ENCODE measurements at regions not wholly inside any gene's neighbourhood (a gene's known extent, or its start where the extent isn't known, plus 50 kb on each side); places are given as distances from the start of the nearest gene placed in this dataset.

DNA sequence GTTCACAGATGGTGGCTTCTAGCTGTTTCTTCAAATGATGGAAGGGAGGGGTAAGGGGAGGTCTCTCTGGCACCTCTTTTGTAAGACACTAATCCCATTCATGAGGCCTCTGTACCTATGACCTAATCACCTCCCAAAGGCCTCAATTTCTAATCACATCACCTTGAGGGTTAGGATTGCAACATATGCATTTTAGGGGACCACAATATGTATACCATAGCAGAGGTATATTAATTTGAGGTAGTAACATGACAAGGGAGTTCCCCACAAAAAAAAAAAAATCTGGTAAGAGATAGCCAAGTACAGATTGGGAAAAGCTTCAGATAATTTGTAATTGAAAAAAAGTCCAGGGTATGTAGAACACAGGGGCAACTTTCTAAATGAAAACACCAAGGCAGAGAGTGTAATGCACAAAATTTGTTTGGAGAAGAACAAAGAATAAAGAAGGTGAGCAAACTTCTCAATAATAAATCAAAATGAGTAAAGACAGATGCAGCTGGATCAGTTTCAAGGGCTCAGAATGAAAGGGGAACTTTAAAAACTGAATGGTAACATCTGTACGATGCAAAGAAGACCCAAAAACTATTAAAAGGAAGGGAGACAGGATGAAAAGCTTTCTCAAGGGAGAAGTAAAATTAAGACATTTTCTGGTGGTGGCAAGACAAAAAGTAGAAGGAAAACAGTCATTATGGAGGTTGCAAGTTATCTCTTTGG, 125.5 kb upstream of the DCN start:
- H3K36me3 ChIP-seq (ENCODE audit: control insufficient read depth, insufficient read depth, low read length), result no peaks in the 10 kb centered on the region

DNA sequence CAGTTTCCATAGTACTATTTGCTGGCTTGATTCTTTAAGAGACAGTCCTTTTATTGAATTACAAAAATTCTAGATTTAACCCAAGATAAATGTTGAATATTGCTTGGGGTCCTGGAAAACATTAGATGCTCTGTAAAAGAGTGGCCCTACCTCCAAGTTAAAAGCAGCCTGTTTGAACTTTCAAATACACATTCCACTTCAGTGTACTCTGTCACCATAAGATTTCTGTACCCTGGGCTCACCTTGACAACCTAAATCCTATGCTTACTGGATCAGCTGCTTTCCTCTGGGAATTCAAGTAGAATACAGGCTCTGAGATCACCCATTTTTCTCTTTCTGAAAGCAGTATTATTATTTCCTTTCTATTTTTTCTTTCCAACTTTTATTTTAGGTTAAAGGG, 107.7 kb upstream of the DCN start:
- no peaks in the 10 kb centered on the region for H3K27me3 ChIP-seq (replicated peaks; ENCODE audit: control insufficient read depth, insufficient read depth, low read length)
- H3K36me3 Mint-ChIP-seq (ENCODE audit: insufficient read depth, unreplicated experiment), result no peaks in the 10 kb centered on the region
- H3K4me3 Mint-ChIP-seq (ENCODE audit: unreplicated experiment), result no peak overlapping the region
- TF ChIP-seq, protein P1, sequence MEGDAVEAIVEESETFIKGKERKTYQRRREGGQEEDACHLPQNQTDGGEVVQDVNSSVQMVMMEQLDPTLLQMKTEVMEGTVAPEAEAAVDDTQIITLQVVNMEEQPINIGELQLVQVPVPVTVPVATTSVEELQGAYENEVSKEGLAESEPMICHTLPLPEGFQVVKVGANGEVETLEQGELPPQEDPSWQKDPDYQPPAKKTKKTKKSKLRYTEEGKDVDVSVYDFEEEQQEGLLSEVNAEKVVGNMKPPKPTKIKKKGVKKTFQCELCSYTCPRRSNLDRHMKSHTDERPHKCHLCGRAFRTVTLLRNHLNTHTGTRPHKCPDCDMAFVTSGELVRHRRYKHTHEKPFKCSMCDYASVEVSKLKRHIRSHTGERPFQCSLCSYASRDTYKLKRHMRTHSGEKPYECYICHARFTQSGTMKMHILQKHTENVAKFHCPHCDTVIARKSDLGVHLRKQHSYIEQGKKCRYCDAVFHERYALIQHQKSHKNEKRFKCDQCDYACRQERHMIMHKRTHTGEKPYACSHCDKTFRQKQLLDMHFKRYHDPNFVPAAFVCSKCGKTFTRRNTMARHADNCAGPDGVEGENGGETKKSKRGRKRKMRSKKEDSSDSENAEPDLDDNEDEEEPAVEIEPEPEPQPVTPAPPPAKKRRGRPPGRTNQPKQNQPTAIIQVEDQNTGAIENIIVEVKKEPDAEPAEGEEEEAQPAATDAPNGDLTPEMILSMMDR (IDR thresholded peaks at IDR 0.05; ENCODE audit: insufficient read depth in 1 of 2, low read depth in 1 of 2, low read length in 1 of 2, severe bottlenecking in 1 of 2, unreplicated experiment in 1 of 2), result no peak
- no TSS peak for BruUV-seq (replicated peaks)
- DNase-seq, result no peak
- no peaks in the 10 kb centered on the region for H3K36me3 ChIP-seq (ENCODE audit: control insufficient read depth, insufficient read depth, low read length)
- intact Hi-C loops (cut with micrococcal nuclease; ENCODE audit: unreplicated experiment), result loop anchor here (5.0 kb wide), 1 partner anchor 37 kb away; no protein-coding TSS in a partner anchor
- no peaks in the 10 kb centered on the region for H3K4me1 ChIP-seq
- no peaks in the 10 kb centered on the region for H3K4me1 Mint-ChIP-seq (ENCODE audit: low read depth, unreplicated experiment)
- POLR2A ChIA-PET, result no interaction called here
- H3K27me3 Mint-ChIP-seq (ENCODE audit: insufficient read depth, unreplicated experiment), result no peaks in the 10 kb centered on the region
- H3K9me3 ChIP-seq, result no peaks in the 10 kb centered on the region
- H3K9me3 Mint-ChIP-seq (ENCODE audit: unreplicated experiment), result no peaks in the 10 kb centered on the region
- no peak overlapping the region for H3K4me3 ChIP-seq (ENCODE audit: low read depth, low read length)
- CTCF ChIA-PET, result no interaction called here
- no peak overlapping the region for H3K27ac Mint-ChIP-seq (ENCODE audit: unreplicated experiment)

More for the DNA sequence above, 125.5 kb upstream of the DCN start:
- ChIA-PET CTCF (no interaction called here), POLR2A (no interaction called here)
- no peaks in the 10 kb centered on the region for H3K9me3 Mint-ChIP-seq (ENCODE audit: unreplicated experiment)
- no TSS peak for BruUV-seq (replicated peaks)
- DNase-seq, result no peak
- no peaks in the 10 kb centered on the region for H3K4me1 Mint-ChIP-seq (ENCODE audit: low read depth, unreplicated experiment)
- intact Hi-C loops (cut with micrococcal nuclease; ENCODE audit: unreplicated experiment), result no loop called here
- TF ChIP-seq, protein P1 (IDR thresholded peaks at IDR 0.05; ENCODE audit: insufficient read depth in 1 of 2, low read depth in 1 of 2, low read length in 1 of 2, severe bottlenecking in 1 of 2, unreplicated experiment in 1 of 2), result no peak
- H3K9me3 ChIP-seq, result no peaks in the 10 kb centered on the region
- no peak overlapping the region for H3K4me3 ChIP-seq (ENCODE audit: low read depth, low read length)
- no peak overlapping the region for H3K27ac Mint-ChIP-seq (ENCODE audit: unreplicated experiment)
- H3K27me3 Mint-ChIP-seq (ENCODE audit: insufficient read depth, unreplicated experiment), result no peaks in the 10 kb centered on the region
- H3K27me3 ChIP-seq (replicated peaks; ENCODE audit: control insufficient read depth, insufficient read depth, low read length), result no peaks in the 10 kb centered on the region
- H3K4me3 Mint-ChIP-seq (ENCODE audit: unreplicated experiment), result no peak overlapping the region
- H3K4me1 ChIP-seq, result no peaks in the 10 kb centered on the region
- H3K36me3 Mint-ChIP-seq (ENCODE audit: insufficient read depth, unreplicated experiment), result no peaks in the 10 kb centered on the region

- Histone ChIP-seq H3K4me3 (ENCODE audit: low read depth, low read length) (no peak overlapping the region), H3K27me3 (replicated peaks; ENCODE audit: control insufficient read depth, insufficient read depth, low read length) (no peaks in the 10 kb centered on the region), H3K9me3 (no peaks in the 10 kb centered on the region), H3K36me3 (ENCODE audit: control insufficient read depth, insufficient read depth, low read length) (no peaks in the 10 kb centered on the region), H3K4me1 (no peaks in the 10 kb centered on the region)
- TF ChIP-seq, protein P1 (IDR thresholded peaks at IDR 0.05; ENCODE audit: insufficient read depth in 1 of 2, low read depth in 1 of 2, low read length in 1 of 2, severe bottlenecking in 1 of 2, unreplicated experiment in 1 of 2), result no peak
- ChIA-PET CTCF (no interaction called here), POLR2A (no interaction called here)
- intact Hi-C loops (cut with micrococcal nuclease; ENCODE audit: unreplicated experiment), result loop anchor here (5.0 kb wide), 1 partner anchor 37 kb away; no protein-coding TSS in a partner anchor
- Mint-ChIP-seq H3K36me3 (ENCODE audit: insufficient read depth, unreplicated experiment) (no peaks in the 10 kb centered on the region), H3K4me3 (ENCODE audit: unreplicated experiment) (no peak overlapping the region), H3K9me3 (ENCODE audit: unreplicated experiment) (no peaks in the 10 kb centered on the region), H3K27me3 (ENCODE audit: insufficient read depth, unreplicated experiment) (no peaks in the 10 kb centered on the region), H3K27ac (ENCODE audit: unreplicated experiment) (no peak overlapping the region), H3K4me1 (ENCODE audit: low read depth, unreplicated experiment) (no peaks in the 10 kb centered on the region)
- BruUV-seq (replicated peaks), result no TSS peak
- no peak for DNase-seq
These were observed 107.3 kb upstream of the DCN start for GRCh38 chr12:91289906-91290305.
